Loucy (cell line): ENCODE measurements at regions not wholly inside any gene's neighbourhood (a gene's known extent, or its start where the extent isn't known, plus 50 kb on each side); places are given as distances from the start of the nearest gene placed in this dataset.
"Not testable (repeated sequence)": the region's sequence is repeated elsewhere in the genome, so short reads cannot be mapped to it uniquely, and the experiment has no call there.

ENCODE experiments used
- H2AFZ ChIP-seq: fragments of 200-600 bp; sonication (generic); 2 replicates; pipeline ENCODE4 v1.6.0; 2016; ENCODE audit warnings: antibody characterized with exemption, mild to moderate bottlenecking, low read length, moderate library complexity
- H3F3A ChIP-seq: fragments of 200-600 bp; 2 replicates; pipeline ENCODE4 v1.6.0; 2016; ENCODE audit warnings: antibody characterized with exemption, low read depth, mild to moderate bottlenecking
- H3K27me3 ChIP-seq: fragments of 200-600 bp; sonication (generic); 2 replicates; pipeline ENCODE4 v1.6.1; 2014; ENCODE audit warnings: low read length, mild to moderate bottlenecking; ENCODE audit not compliant: insufficient read depth, poor library complexity, severe bottlenecking
- H3K36me3 ChIP-seq: fragments of 200-600 bp; sonication (generic); 2 replicates; pipeline ENCODE4 v1.6.1; 2016; ENCODE audit warnings: low read length; ENCODE audit not compliant: insufficient read depth
- H3K4me1 ChIP-seq: fragments of 200-600 bp; sonication (generic); 2 replicates; pipeline ENCODE4 v1.5.1; 2014; ENCODE audit warnings: low read length, mild to moderate bottlenecking; ENCODE audit not compliant: insufficient read depth, poor library complexity, severe bottlenecking
- H3K4me2 ChIP-seq: fragments of 200-600 bp; sonication (generic); 2 replicates; pipeline ENCODE4 v1.6.0; 2014; ENCODE audit warnings: antibody characterized with exemption, low read length, low read depth, mild to moderate bottlenecking; ENCODE audit not compliant: poor library complexity, severe bottlenecking
- H3K4me3 ChIP-seq: fragments of 200-600 bp; sonication (generic); 2 replicates; pipeline ENCODE4 v1.5.1; 2014; ENCODE audit warnings: low read length, mild to moderate bottlenecking, mixed read lengths; ENCODE audit not compliant: poor library complexity, severe bottlenecking
- H3K79me2 ChIP-seq: fragments of 200-600 bp; sonication (generic); 2 replicates; pipeline ENCODE4 v1.6.1; 2014; ENCODE audit warnings: low read length; ENCODE audit not compliant: insufficient read depth
- H3K9ac ChIP-seq: fragments of 200-600 bp; sonication (generic); 2 replicates; pipeline ENCODE4 v1.6.0; 2014; ENCODE audit warnings: mild to moderate bottlenecking, low read depth, low read length, moderate library complexity; ENCODE audit not compliant: poor library complexity, severe bottlenecking
- H3K9me2 ChIP-seq: fragments of 200-600 bp; sonication (generic); replicated peaks from 2 replicates; pipeline ENCODE4 v1.6.1; 2016; ENCODE audit warnings: low read depth, low read length, mixed read lengths
- H3K9me3 ChIP-seq: fragments of 200-600 bp; sonication (generic); 2 replicates; pipeline ENCODE4 v1.6.1; 2014; ENCODE audit warnings: mild to moderate bottlenecking, antibody characterized with exemption, low read length, low read depth; ENCODE audit not compliant: insufficient read depth
- H4K20me1 ChIP-seq: fragments of 200-600 bp; sonication (generic); 2 replicates; pipeline ENCODE4 v1.6.0; 2014; ENCODE audit warnings: antibody characterized with exemption, low read length, mild to moderate bottlenecking; ENCODE audit not compliant: insufficient read depth, poor library complexity, severe bottlenecking
- EZH2phosphoT487 ChIP-seq: fragments of 200-600 bp; IDR thresholded peaks from 2 replicates; pipeline ENCODE4 v1.6.1; 2018; ENCODE audit warnings: antibody characterized with exemption, mild to moderate bottlenecking, moderate library complexity, borderline replicate concordance
- TF ChIP-seq, protein P1 (sequence below): fragments of 200-600 bp; sonication (generic); conservative IDR thresholded peaks from 2 replicates; pipeline ENCODE4 v1.5.1; 2014; ENCODE audit warnings: mild to moderate bottlenecking, antibody characterized with exemption, low read length

DNA sequence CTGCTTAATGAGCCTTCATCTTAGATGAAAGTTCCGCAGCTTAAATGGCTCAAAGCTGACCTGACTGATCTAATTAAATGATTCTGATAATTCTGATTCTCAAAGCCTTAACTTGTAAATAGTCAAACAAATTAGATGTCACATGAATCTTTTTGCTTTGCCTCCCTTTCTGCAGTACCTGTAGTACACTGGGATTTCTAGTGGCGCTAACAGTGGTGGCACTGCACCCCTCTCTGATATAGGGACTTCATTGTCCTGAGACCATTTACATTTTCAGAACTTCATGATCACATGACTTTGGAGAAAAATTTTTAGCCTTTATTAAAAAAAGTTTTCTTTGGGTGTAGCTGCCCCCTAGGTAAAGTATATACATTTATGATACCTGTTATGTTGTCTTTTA, 546.7 kb upstream of the ADGRL2 start:
- Histone ChIP-seq H3K9me2 (no peaks in the 10 kb centered on the region), H3K4me3 (no peak overlapping the region), H3K4me2 (no peak overlapping the region), H3K4me1 (no peaks in the 10 kb centered on the region), H3K36me3 (no peaks in the 10 kb centered on the region), H3K79me2 (no peaks in the 10 kb centered on the region), H3K27me3 (no peaks in the 10 kb centered on the region), H4K20me1 (no peaks in the 10 kb centered on the region), H3K9ac (no peak overlapping the region), H3F3A (no peaks in the 10 kb centered on the region), H3K9me3 (no peaks in the 10 kb centered on the region), H2AFZ (no peak overlapping the region)
- TF ChIP-seq, protein P1, sequence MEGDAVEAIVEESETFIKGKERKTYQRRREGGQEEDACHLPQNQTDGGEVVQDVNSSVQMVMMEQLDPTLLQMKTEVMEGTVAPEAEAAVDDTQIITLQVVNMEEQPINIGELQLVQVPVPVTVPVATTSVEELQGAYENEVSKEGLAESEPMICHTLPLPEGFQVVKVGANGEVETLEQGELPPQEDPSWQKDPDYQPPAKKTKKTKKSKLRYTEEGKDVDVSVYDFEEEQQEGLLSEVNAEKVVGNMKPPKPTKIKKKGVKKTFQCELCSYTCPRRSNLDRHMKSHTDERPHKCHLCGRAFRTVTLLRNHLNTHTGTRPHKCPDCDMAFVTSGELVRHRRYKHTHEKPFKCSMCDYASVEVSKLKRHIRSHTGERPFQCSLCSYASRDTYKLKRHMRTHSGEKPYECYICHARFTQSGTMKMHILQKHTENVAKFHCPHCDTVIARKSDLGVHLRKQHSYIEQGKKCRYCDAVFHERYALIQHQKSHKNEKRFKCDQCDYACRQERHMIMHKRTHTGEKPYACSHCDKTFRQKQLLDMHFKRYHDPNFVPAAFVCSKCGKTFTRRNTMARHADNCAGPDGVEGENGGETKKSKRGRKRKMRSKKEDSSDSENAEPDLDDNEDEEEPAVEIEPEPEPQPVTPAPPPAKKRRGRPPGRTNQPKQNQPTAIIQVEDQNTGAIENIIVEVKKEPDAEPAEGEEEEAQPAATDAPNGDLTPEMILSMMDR: no peak
- no peak for TF ChIP-seq EZH2phosphoT487

DNA sequence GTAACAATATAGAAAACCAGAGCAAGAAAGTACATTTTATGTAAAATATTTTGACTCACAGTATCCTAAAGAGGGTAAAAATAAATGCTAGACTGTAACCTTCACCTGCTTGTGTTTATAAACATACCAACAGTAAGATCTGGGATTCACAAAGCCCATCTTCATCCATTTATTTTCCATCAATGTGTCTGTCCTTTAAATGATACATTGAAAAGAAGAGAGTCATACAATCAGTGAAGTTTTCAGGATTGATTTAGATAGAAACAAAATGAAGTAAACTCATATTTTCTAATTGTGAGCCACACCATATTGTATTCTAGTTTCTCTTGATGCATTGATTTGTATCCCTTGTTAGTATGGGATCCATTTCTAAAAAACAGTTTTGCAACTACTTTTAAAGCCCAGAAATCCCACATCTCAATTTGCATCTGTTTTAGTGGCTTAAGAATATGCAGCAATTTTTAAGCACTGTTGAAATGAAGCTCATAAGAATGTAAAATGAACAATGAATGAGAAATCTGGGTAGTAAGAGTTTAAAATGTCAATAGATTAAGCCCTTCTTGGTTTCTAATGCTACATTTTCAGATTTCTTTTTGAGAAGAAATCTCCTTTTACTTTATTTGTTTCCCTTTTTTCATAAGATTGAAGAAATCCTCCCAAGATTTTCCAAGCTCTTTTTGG, 548.1 kb upstream of the ADGRL2 start:
- no peaks in the 10 kb centered on the region for H3F3A ChIP-seq
- H3K4me3 ChIP-seq: no peak overlapping the region
- H3K79me2 ChIP-seq: no peaks in the 10 kb centered on the region
- H3K9ac ChIP-seq: no peak overlapping the region
- no peaks in the 10 kb centered on the region for H4K20me1 ChIP-seq
- H3K4me1 ChIP-seq: no peaks in the 10 kb centered on the region
- no peaks in the 10 kb centered on the region for H3K9me3 ChIP-seq
- no peak overlapping the region for H3K4me2 ChIP-seq
- TF ChIP-seq EZH2phosphoT487: no peak
- TF ChIP-seq, protein P1: no peak
- H3K9me2 ChIP-seq: no peaks in the 10 kb centered on the region
- no peak overlapping the region for H2AFZ ChIP-seq
- no peaks in the 10 kb centered on the region for H3K27me3 ChIP-seq
- H3K36me3 ChIP-seq: no peaks in the 10 kb centered on the region

DNA sequence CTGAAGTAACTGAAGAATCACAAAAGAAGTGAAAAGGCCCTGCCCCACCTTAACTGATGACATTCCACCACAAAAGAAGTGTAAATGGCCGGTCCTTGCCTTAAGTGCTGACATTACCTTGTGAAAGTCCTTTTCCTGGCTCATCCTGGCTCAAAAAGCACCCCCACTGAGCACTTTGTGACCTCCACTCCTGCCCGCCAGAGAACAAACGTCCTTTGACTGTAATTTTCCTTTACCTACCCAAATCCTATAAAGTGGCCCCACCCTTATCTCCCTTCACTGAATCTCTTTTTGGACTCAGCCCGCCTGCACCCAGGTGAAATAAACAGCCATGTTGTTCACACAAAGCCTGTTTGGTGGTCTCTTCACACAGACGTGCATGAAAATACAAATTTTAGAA, 549.9 kb upstream of the ADGRL2 start:
- H4K20me1 ChIP-seq, H3K4me1 ChIP-seq, H3K27me3 ChIP-seq, H3K9me3 ChIP-seq, H3K4me3 ChIP-seq, H3K4me2 ChIP-seq, H3K9ac ChIP-seq, H3F3A ChIP-seq, H3K9me2 ChIP-seq, H3K79me2 ChIP-seq, H2AFZ ChIP-seq, H3K36me3 ChIP-seq: not testable (repeated sequence)

DNA sequence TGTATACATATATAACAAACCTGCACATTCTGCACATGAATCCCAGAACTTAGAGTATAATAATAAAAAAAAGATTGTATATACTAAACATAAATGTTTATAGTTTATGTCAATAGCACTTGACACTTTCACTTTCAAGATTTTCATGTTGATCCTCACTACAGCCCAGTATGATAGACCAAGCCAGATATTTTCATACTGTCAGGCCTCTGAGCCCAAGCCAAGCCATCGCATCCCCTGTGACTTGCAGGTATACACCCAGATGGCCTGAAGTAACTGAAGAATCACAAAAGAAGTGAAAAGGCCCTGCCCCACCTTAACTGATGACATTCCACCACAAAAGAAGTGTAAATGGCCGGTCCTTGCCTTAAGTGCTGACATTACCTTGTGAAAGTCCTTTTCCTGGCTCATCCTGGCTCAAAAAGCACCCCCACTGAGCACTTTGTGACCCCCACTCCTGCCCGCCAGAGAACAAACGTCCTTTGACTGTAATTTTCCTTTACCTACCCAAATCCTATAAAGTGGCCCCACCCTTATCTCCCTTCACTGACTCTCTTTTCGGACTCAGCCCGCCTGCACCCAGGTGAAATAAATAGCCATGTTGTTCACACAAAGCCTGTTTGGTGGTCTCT, 555.5 kb upstream of the ADGRL2 start:
- H3K27me3 ChIP-seq, H3K9me2 ChIP-seq, H3K4me3 ChIP-seq, H3K36me3 ChIP-seq, H2AFZ ChIP-seq, H4K20me1 ChIP-seq, H3K79me2 ChIP-seq, H3K9ac ChIP-seq, H3F3A ChIP-seq, H3K4me2 ChIP-seq, H3K4me1 ChIP-seq, H3K9me3 ChIP-seq: not testable (repeated sequence)

DNA sequence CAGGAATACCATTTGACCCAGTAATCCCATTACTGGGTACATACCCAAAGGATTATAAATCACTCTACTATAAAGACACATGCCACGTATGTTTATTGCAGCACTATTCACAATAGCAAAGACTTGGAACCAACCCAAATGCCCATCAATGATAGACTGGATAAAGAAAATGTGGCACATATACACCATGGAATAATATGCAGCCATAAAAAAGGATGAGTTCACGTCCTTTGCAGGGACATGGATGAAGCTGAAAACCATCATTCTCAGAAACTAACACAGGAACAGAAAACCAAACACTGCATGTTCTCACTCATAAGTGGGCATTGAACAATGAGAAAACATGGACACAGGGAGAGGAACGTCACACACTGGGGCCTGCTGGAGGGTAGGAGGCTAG, 556.1 kb upstream of the ADGRL2 start:
- H3K4me3 ChIP-seq, H3K9ac ChIP-seq, H3K9me2 ChIP-seq, H3K79me2 ChIP-seq, H3K4me2 ChIP-seq, H3F3A ChIP-seq, H3K4me1 ChIP-seq, H2AFZ ChIP-seq, H3K36me3 ChIP-seq, H3K9me3 ChIP-seq, H4K20me1 ChIP-seq, H3K27me3 ChIP-seq: not testable (repeated sequence)
